GM19463 (cell line): ENCODE measurements at regions not wholly inside any gene's neighbourhood (a gene's known extent, or its start where the extent isn't known, plus 50 kb on each side); places are given as distances from the start of the nearest gene placed in this dataset.
"Not testable (repeated sequence)": the region's sequence is repeated elsewhere in the genome, so short reads cannot be mapped to it uniquely, and the experiment has no call there.

ENCODE experiments used
- ATAC-seq: cut with Tn5 transposase; IDR thresholded peaks from one replicate; pipeline ENCODE4 v1.9.1; 2021; ENCODE audit warnings: mild to moderate bottlenecking, moderate library complexity; ENCODE audit not compliant: unreplicated experiment

DNA sequence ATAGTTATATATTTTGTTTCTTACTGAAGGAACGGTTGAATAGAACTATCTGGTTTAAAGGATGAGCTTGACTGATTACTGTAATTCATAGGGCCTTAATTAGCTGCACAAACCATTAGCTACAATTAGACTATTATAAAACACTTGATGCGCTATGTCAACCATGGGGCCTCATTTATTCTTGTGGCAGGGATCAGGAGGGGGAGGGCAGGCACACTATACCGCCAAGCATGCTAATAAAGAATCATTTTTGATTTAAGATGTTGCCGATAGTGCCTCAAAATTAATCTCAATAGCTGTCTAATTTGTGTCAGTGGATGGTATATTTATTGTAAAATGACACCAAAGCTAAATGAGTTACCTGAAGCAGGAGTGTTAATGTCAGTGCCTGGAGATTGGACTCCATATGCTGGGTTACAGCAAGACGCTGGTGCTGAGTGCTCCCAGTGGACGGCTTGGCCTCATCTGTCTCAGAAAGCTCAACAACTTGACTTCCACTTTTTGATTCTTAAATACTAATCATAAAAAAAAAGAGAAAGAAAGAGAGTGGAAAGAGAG is 1007.0 kb upstream of the CELF4 start:
- ATAC-seq, result no peak

DNA sequence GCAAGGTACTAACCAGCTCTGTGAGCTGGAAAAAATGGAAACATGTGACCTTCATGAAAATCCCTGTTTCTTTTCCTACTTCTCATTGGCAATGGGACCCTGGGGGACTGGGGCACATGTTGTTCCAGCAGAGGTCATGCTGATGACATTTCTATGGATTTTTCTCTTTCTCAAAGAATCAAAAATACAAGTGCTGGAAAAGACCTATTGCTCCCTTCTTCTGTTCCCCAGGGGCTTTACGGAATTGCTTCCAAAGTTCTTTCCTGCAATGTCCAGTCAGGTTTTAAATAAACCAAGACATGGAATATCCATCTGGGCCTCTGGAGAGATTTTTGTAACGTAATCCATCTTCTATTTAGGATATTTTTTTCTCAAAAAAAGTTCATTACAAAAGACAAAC is 1006.1 kb upstream of the CELF4 start:
- ATAC-seq, result no peak

- ATAC-seq, result no peak
Measured at GRCh38 chr18:38565513-38565912, 999.9 kb upstream of the CELF4 start.

DNA sequence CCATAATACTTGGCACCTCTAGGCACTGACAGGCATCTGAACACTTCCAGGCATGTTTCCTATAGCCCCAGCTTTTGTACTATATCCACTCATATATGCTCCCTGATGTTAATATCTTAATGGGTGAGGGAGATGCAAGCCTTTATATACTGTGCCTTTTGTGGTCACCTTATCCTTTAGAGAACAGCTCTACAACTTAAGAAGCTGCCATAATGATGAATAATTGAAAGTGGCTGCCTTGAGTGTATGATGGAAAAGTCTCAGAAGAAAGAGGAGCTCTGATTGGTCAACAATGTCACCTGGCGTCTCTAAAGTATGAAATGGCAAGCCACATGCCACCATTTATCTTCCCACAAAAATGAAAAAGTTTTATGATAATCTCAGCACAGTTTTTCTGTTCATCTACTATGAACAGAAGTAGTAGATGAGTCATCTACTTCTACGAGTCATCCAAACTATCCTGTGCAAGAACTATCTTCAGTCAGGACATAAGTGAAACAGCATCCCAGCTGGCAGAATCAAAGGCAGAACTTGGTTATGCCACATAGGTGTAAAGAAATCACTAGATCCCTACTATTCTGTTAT is 997.9 kb upstream of the CELF4 start:
- ATAC-seq, result no peak

DNA sequence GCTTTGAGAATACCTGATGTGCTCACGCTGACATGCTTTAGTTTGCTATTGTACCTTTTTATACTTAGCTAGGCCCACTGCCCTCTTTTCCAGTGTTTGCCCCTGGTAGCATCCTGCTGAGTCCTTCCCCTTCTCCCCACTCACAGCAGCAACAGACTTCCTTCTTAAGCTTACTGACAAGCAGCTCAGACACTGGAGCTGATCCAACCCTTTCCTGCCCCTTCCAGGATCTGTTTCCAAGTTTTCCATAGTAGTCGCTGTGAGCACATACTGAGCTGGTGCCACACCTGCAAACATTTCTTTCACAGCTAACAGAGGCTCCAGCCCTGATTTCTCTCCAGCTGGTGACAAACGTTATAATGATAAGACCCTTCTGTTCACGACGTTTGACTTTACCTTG is 991.4 kb upstream of the CELF4 start:
- no peak for ATAC-seq

DNA sequence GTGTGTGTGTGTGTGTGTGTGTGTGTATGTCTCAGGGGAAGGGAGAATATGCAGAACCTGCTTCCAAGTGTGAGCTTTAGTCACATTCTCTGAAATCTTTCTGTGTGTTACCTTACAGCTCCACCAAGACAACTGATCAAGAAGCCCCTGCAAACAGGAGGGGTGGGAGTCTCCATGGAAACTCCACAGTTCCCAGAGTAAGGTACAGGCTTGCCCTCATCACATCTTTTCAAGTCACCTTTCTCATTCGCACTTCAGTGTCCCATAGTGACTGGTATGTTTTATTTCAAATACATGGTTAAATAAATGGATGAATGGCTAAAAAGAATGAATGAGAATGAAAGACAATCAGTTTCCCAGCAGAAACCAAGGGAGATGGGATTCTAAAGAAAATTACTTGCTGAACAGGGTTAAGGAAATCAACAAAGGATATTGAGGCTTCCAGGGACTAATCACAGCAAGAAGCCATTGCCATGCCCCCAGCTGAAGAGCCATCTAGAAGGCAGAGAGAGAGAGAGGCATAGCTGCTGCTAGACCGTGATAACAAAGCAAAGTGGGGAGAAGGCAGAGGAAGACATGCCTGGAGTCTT is 987.2 kb upstream of the CELF4 start:
- ATAC-seq, result no peak

DNA sequence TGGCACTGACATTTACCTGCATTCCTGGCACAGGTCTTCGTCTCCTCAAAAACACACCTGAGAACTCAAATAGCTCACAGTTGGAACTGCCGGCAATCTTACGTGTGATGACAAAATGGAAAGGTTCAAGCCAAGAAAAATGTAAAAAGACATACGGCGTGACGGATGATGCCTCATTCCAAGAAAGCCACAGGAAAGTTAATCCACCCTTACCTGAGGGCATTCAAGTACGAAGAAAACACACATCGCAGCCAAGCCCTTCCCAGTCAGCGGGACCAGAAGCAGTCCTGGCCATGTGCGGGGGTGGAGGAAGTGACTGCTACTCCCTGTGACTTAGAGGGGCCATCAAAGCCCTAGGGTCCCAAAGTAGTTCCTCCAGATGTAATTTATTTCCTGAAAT is 986.3 kb upstream of the CELF4 start:
- no peak for ATAC-seq

DNA sequence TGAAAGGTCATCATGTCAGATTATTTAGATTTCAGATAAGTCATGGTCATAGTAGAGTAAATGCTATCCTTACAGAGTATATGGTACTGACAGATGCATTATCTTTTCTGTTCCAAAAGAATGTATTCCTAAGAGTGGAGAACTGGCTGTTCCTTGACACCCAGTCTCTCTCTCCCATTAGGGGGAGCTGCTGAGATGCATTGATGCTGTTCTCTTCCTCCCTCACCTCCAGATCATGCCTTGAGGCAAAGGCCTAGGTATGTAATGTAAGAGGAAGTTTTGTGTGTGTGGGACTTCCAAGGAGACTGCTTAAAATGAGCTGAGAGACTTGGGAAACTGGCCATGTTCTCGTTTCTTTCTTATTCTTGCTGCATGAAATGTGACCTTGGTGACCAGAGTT is 979.5 kb upstream of the CELF4 start:
- no peak for ATAC-seq

- ATAC-seq, result no peak
Measured at GRCh38 chr18:38539856-38540255, 974.3 kb upstream of the CELF4 start.

DNA sequence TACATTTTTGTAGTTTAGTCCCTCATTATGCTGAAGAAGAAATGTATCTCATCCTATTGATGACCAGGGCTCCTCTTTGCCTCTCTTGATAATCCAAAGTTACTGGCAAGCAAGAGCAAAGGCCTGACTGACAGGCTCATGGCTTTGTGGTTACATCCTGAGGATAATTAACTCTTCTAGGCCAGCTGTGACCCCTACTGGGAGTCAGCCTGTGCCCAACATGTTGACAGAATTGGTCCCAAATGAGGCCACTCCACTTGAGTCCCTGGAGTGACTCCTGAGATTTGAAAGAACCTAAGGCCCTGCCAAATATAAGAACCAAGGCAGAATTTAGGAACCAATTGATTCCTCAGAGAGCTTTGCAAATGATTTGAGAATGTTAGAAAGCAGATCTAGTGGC is 973.8 kb upstream of the CELF4 start:
- no peak for ATAC-seq

DNA sequence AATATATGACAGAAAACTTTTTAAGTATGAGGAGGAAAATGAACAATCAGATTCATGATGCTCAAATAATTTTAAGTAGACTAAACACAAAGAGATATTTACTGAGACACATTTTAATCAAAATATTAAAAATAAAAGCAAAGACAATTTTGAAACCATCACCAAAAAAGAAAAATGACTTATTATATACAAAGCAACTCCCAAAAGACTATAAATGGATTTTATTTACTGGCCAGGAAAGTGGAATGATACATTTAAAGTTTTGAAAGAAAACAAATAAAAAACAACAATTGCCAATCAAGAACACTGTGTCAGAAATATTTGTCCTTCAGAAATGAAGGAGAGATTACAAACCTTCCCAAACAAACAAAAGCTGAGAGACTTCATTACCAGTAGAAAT is 968.5 kb upstream of the CELF4 start:
- ATAC-seq, result no peak

DNA sequence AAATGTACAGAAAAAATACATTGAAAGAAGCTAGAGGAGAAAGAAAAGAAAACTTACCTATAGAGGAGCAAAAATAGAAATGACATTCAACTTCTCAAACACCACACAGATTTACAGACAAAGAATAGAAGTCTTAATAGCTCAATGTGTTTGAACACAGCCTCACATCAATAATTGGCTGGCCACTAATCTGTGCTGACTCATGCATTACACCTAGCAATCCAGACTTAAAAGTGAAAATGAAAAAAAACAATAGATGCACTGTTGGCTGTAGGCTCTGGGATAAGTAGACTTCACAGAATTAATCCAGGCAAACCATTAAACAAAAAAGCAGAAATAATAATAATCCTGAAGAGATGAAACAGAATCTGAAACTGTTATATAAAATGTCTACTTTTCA is 961.3 kb upstream of the CELF4 start:
- peak; percentile 76 for ATAC-seq

- no peak for ATAC-seq
Measured at GRCh38 chr18:38525039-38525438, 959.4 kb upstream of the CELF4 start.

- ATAC-seq, result no peak
Measured at GRCh38 chr18:38520786-38521185, 955.2 kb upstream of the CELF4 start.

GRCh38 chr18:38502539-38502938 is 936.9 kb upstream of the CELF4 start:
- ATAC-seq, result no peak

DNA sequence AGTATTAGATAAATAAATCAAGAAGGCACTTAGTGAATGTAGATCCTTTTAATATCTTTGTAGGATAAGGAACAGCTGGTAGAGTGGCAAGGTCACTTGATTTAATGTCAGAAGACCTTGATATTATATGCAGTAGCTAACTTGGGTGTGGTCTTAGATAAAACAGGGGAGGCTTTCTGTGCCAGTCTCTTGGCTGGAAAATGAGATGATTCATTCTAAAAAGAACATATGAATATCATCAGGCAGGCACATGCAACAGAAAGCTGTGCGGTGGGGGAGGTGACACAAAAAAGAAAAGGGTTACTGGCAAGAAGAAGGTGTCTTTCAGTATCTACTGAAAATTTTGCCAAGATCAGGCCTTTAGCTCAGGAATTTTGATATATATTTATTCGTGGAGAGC is 931.7 kb upstream of the CELF4 start:
- no peak for ATAC-seq

DNA sequence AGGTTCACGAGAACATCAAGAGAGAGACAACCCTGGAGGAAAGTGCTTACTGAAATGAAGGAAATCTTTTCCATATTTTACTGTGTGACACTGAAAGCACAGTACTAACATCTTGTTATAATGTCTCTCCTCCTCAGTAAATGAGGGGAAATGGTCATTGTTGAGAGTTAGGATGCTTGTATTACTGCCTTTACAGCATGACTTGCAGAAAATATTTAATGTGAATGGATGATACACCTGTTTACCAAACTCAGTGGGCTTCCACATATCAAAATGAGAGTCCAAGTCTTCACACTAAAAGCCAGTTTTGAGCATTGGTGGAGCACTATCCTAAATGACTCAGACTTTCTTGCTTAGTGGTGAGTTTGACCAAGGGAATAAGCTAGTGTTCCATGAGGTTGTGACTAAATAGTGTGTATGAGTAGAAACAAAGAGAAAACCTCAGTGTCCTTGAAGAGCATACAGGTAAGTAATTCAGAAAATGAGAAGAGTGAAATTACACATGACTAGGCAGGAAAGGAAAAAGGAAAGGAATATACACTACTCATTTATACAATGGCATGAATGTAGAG is 930.7 kb upstream of the CELF4 start:
- ATAC-seq, result no peak

DNA sequence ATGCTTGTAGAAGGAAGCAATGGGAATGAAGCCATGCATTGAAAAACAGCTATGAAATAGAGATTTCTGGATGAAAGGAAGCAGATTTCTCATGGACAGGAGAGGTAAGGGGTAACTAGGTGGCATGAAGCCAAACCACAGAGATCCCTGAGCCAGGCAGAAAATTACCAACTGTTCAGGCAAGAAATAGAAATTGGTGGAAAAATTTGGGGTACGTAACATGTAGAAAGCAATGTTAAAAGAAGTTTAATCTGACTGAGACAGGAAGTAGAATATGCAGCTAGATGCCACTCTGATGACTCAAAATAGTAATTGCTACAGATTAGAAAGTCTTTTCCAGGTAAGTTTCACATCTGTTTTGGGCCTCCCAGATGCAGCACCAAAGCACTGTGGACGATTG is 928.5 kb upstream of the CELF4 start:
- ATAC-seq, result no peak

GRCh38 chr18:38491195-38491594 is 925.6 kb upstream of the CELF4 start:
- ATAC-seq, result no peak

DNA sequence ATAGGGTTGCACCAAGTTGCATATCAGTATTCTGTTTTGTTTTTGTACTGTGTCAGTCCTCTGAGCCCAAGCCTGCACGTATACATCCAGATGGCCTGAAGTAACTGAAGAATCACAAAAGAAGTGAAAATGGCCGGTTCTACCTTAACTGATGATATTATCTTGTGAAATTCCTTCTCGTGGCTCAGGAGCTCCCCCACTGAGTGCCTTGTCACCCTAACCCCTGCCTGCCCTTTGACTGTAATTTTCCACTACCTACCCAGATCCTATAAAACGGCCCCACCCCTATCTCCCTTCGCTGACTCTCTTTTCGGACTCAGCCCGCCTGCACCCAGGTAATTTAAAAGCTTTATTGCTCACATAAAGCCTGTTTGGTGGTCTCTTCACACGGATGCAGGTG is 924.1 kb upstream of the CELF4 start:
- not testable (repeated sequence) for ATAC-seq

- ATAC-seq, result no peak
Measured at GRCh38 chr18:38487521-38487920, 921.9 kb upstream of the CELF4 start.

- ATAC-seq, result no peak
Measured at GRCh38 chr18:38483326-38483725, 917.7 kb upstream of the CELF4 start.

DNA sequence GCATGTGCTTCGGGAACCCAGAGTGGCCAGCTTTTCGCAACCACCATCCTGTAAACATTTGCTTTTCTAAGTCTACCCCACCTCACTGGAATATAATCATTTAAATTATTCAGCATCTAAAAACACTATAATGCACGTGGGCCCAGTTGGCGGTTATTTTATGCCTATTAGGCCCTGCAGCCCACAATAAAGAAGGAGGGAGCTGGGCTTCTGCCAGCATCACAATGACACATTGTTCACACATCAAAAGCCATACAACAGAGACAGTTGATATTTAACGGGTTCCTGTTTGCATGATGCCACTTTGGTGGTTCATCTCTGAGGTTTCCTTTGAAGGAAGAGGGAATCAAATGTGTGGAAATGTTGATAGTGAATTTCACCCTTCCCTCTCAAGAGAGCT is 916.0 kb upstream of the CELF4 start:
- no peak for ATAC-seq
